Coronary artery (tissue), 2 donors: ENCODE measurements at regions not wholly inside any gene's neighbourhood (a gene's known extent, or its start where the extent isn't known, plus 50 kb on each side); places are given as distances from the start of the nearest gene placed in this dataset.
A peak's percentile ranks its signal among the peaks of the same experiment; 100 is the strongest.

ENCODE experiments used
- DNase-seq: peaks from one replicate; pipeline ENCODE4 v3.0.0-alpha.2; 2017; ENCODE audit warnings: low spot score
- H3K27ac ChIP-seq, 2 donors: fragments of 200-600 bp; sonication (generic); one replicate each; pipeline ENCODE4 v1.5.1; 2016 to 2019
- H3K4me3 ChIP-seq: fragments of 200-600 bp; sonication (generic); 2 replicates; pipeline ENCODE4 v1.5.1; 2016; ENCODE audit warnings: mild to moderate bottlenecking, moderate library complexity
- TF ChIP-seq, protein P1 (sequence below): fragments of 200-600 bp; sonication (generic); IDR thresholded peaks from one replicate; pipeline ENCODE4 v1.5.1; 2019; ENCODE audit warnings: antibody characterized with exemption

- no peak overlapping the region for H3K27ac ChIP-seq
- no peak overlapping the region for H3K4me3 ChIP-seq
- DNase-seq, result no peak
- TF ChIP-seq, protein P1, sequence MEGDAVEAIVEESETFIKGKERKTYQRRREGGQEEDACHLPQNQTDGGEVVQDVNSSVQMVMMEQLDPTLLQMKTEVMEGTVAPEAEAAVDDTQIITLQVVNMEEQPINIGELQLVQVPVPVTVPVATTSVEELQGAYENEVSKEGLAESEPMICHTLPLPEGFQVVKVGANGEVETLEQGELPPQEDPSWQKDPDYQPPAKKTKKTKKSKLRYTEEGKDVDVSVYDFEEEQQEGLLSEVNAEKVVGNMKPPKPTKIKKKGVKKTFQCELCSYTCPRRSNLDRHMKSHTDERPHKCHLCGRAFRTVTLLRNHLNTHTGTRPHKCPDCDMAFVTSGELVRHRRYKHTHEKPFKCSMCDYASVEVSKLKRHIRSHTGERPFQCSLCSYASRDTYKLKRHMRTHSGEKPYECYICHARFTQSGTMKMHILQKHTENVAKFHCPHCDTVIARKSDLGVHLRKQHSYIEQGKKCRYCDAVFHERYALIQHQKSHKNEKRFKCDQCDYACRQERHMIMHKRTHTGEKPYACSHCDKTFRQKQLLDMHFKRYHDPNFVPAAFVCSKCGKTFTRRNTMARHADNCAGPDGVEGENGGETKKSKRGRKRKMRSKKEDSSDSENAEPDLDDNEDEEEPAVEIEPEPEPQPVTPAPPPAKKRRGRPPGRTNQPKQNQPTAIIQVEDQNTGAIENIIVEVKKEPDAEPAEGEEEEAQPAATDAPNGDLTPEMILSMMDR, result no peak
These were observed 260.6 kb downstream of the ERMARD start for GRCh38 chr6:170012037-170012330.

DNA sequence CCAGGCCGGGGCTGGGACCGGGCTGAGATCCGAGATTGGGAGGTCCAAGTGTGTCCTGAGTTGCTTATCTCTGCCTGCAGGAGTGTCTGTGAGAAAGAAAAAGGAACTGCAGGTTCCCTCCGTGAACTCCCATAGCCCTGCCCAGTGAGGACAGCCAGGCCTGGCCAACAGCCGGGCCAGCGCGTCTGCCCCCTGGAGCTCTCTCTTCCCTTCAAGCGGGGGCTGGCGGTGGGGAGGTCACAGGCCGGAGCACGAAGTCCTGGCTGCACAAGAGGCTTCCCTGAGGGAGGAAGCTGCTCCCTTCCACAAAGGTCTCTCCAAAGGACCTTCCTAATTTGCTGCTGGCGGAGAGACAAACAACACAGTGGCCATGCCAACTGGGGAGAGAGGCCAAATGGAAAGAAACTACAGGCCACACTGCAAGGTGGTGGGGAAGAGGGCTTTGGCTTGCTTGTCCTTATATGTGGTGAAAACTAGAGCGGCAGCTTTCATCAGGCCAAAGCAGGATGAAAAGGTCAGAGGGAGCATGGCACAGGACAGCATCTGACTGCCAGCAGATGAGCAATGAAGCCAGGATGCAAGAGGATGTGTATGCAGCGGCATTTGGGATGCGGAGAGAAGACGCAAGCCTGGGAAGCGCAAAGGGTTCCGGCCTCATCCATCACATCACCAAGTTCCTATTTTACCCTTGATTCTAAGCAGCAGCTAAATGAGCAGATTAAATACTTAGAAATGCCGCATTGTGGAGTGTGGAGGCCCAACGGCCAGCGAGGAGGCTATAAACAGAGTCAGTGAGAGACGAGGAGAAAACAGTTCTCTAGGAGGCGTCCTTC, 260.0 kb downstream of the ERMARD start:
- Histone ChIP-seq H3K4me3 (no peak overlapping the region), H3K27ac (no peak overlapping the region)
- TF ChIP-seq, protein P1, result no peak
- DNase-seq, result peak; percentile 71

GRCh38 chr6:170010665-170011203, 259.3 kb downstream of the ERMARD start:
- no peak for DNase-seq
- H3K4me3 ChIP-seq, result no peak overlapping the region
- TF ChIP-seq, protein P1, result no peak
- no peak overlapping the region for H3K27ac ChIP-seq

GRCh38 chr6:170008294-170008785, 256.9 kb downstream of the ERMARD start:
- TF ChIP-seq, protein P1, result no peak
- Histone ChIP-seq H3K4me3 (no peak overlapping the region), H3K27ac (no peak overlapping the region)
- no peak for DNase-seq

DNA sequence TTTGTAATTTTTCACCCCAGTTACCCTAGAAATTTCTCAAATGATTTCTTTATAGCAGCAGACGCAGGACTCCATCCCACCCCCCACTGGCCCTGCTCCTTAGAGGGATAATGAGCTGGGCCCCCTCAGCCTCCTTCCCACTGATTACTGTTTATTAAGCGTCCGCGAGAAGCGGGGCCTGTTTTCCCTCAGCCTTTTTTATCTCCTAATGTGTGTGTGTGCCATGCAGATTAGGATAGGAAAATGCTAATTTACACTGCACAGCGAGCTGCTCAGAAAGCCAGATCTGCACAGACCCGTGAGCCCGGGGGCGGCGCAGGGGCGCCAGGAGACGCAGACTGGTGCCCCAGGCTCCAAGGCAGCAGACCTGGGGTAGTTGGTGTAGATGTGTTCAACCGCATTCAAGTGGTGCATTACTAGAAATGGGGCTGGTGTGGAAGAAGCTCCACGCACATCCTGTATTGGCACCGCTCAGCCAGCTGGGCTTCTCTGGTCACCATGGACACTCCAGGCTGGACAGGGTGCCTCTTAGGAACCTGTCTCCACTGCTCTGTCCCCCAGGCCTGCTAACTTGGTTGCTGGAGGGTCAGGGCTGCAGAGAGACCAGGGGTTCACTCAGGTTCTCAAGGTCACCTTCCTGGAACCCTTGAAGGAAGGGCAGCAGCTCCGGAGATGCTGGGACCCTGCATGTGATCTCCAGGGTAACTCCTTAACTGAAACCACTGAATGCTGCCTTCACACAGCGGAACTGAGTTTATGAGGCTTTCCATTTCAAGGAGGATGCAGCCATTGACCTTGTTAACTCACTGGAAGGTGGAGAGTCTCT, 256.3 kb downstream of the ERMARD start:
- Histone ChIP-seq H3K27ac (no peak overlapping the region), H3K4me3 (no peak overlapping the region)
- no peak for DNase-seq
- TF ChIP-seq, protein P1, result no peak

- Histone ChIP-seq H3K4me3 (no peak overlapping the region), H3K27ac (no peak overlapping the region)
- TF ChIP-seq, protein P1, result no peak
- DNase-seq, result no peak
These were observed 255.6 kb downstream of the ERMARD start for GRCh38 chr6:170006900-170007467.
